ENCODE measurements at regions not wholly inside any gene's neighbourhood (a gene's known extent, or its start where the extent isn't known, plus 50 kb on each side); places are given as distances from the start of the nearest gene placed in this dataset.

- TF ChIP-seq, protein P1, sequence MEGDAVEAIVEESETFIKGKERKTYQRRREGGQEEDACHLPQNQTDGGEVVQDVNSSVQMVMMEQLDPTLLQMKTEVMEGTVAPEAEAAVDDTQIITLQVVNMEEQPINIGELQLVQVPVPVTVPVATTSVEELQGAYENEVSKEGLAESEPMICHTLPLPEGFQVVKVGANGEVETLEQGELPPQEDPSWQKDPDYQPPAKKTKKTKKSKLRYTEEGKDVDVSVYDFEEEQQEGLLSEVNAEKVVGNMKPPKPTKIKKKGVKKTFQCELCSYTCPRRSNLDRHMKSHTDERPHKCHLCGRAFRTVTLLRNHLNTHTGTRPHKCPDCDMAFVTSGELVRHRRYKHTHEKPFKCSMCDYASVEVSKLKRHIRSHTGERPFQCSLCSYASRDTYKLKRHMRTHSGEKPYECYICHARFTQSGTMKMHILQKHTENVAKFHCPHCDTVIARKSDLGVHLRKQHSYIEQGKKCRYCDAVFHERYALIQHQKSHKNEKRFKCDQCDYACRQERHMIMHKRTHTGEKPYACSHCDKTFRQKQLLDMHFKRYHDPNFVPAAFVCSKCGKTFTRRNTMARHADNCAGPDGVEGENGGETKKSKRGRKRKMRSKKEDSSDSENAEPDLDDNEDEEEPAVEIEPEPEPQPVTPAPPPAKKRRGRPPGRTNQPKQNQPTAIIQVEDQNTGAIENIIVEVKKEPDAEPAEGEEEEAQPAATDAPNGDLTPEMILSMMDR (IDR thresholded peaks at IDR 0.05) = no peak
Measured at GRCh38 chr4:176469546-176469945, 149.8 kb downstream of the SPCS3 start.

GRCh38 chr4:176470671-176471070 is 150.9 kb downstream of the SPCS3 start:
- TF ChIP-seq, protein P1 (IDR thresholded peaks at IDR 0.05) = no peak

GRCh38 chr4:176475067-176475466 is 155.3 kb downstream of the SPCS3 start:
- TF ChIP-seq, protein P1 (IDR thresholded peaks at IDR 0.05) = no peak

- TF ChIP-seq, protein P1 (IDR thresholded peaks at IDR 0.05) = no peak
Measured at GRCh38 chr4:176478076-176478475, 158.3 kb downstream of the SPCS3 start.

DNA sequence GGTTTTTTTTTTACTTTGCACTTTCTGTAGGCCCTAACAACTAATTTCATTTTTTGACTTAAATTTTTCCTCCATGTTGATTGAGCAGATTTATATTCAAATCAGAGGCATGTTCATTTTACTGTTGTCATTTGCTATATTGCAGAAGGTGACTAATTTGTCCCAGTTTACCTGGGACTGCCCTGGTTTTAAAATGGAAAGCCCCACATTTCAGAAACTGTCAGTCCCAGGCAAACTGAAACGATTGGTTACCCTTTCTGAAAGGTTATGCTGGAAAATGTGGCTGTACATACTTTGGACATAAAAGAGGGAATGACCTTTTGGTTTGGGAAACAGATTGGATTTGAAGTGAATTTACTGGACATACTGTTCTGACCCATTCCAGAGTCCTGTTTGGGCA is 160.0 kb downstream of the SPCS3 start:
- TF ChIP-seq, protein P1 (IDR thresholded peaks at IDR 0.05) = no peak

DNA sequence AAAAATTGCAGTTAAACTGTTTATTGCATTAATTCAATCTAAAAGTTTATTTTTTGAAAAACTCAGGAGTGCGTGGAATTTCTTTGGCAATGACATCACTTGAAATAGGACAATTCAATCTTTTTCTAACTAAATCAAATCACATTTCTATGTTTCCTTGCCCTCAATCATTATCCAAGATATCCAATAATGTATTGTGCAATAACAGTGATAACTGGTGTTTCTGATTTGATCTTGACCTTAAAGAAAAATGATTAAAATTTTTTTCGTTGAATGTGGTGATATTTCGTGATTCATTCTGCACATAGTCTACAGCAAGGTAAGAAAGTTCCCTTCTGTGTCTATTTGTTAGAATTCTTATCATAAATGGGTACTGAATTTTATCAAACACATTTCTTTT is 163.2 kb downstream of the SPCS3 start:
- TF ChIP-seq, protein P1 (IDR thresholded peaks at IDR 0.05) = no peak

- TF ChIP-seq, protein P1 (IDR thresholded peaks at IDR 0.05) = no peak
Measured at GRCh38 chr4:176484301-176484984, 164.7 kb downstream of the SPCS3 start.

- TF ChIP-seq, protein P1 (IDR thresholded peaks at IDR 0.05) = no peak
Measured at GRCh38 chr4:176489001-176489400, 169.2 kb downstream of the SPCS3 start.
